Endothelial cell (in vitro differentiated cells): ENCODE measurements at regions not wholly inside any gene's neighbourhood (a gene's known extent, or its start where the extent isn't known, plus 50 kb on each side); places are given as distances from the start of the nearest gene placed in this dataset.

ENCODE experiments used
- DNase-seq: peaks from one replicate; pipeline ENCODE4 v3.0.0; 2021; ENCODE audit warnings: low spot score
- H3K27ac Mint-ChIP-seq: one replicate; pipeline ENCODE4 v1.8.0; 2021; ENCODE audit warnings: mixed read lengths, inconsistent platforms; ENCODE audit not compliant: unreplicated experiment
- H3K27me3 Mint-ChIP-seq: one replicate; pipeline ENCODE4 v1.8.0; 2021; ENCODE audit warnings: mild to moderate bottlenecking, moderate library complexity, mixed read lengths, inconsistent platforms; ENCODE audit not compliant: unreplicated experiment
- H3K36me3 Mint-ChIP-seq: one replicate; pipeline ENCODE4 v1.8.0; 2021; ENCODE audit warnings: mild to moderate bottlenecking, low read depth, mixed read lengths, inconsistent platforms; ENCODE audit not compliant: unreplicated experiment
- H3K4me1 Mint-ChIP-seq: one replicate; pipeline ENCODE4 v1.8.0; 2021; ENCODE audit warnings: mild to moderate bottlenecking, mixed read lengths, inconsistent platforms; ENCODE audit not compliant: unreplicated experiment
- H3K4me3 Mint-ChIP-seq: one replicate; pipeline ENCODE4 v1.8.0; 2021; ENCODE audit warnings: mild to moderate bottlenecking, mixed read lengths, inconsistent platforms; ENCODE audit not compliant: unreplicated experiment
- H3K9me3 Mint-ChIP-seq: one replicate; pipeline ENCODE4 v1.8.0; 2021; ENCODE audit warnings: mixed read lengths, inconsistent platforms; ENCODE audit not compliant: unreplicated experiment
- TF ChIP-seq, protein P1 (sequence below): fragments of 200-600 bp; sonication (generic); IDR thresholded peaks from one replicate; pipeline ENCODE4 v1.5.0; 2021; ENCODE audit warnings: antibody characterized with exemption; ENCODE audit not compliant: unreplicated experiment

DNA sequence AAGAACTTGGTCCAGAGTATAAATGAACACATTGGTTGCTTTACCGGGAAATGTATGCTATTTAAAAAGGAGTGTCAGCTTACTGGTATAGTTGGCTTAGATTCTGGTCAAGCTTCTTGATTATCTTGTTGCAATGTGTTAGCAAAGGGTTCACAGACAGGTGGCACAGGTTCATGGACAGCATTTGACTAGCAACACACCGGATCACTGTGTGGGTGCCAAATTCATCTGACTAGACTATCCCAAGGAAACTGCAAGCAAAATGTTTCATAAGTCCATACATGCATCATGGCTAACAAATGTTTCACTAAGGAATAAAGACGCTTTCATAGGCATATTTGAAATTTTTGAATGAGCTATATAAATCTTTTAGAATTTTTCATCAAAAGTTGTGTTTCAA lies 274.1 kb downstream of the PLK2 start:
- H3K4me1 Mint-ChIP-seq, result peaks cover 26% of the 10 kb centered on the region
- no peak overlapping the region for H3K4me3 Mint-ChIP-seq
- H3K27ac Mint-ChIP-seq, result no peak overlapping the region
- no peaks in the 10 kb centered on the region for H3K9me3 Mint-ChIP-seq
- H3K36me3 Mint-ChIP-seq, result no peaks in the 10 kb centered on the region
- no peaks in the 10 kb centered on the region for H3K27me3 Mint-ChIP-seq
- TF ChIP-seq, protein P1, sequence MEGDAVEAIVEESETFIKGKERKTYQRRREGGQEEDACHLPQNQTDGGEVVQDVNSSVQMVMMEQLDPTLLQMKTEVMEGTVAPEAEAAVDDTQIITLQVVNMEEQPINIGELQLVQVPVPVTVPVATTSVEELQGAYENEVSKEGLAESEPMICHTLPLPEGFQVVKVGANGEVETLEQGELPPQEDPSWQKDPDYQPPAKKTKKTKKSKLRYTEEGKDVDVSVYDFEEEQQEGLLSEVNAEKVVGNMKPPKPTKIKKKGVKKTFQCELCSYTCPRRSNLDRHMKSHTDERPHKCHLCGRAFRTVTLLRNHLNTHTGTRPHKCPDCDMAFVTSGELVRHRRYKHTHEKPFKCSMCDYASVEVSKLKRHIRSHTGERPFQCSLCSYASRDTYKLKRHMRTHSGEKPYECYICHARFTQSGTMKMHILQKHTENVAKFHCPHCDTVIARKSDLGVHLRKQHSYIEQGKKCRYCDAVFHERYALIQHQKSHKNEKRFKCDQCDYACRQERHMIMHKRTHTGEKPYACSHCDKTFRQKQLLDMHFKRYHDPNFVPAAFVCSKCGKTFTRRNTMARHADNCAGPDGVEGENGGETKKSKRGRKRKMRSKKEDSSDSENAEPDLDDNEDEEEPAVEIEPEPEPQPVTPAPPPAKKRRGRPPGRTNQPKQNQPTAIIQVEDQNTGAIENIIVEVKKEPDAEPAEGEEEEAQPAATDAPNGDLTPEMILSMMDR, result no peak
- DNase-seq, result no peak

DNA sequence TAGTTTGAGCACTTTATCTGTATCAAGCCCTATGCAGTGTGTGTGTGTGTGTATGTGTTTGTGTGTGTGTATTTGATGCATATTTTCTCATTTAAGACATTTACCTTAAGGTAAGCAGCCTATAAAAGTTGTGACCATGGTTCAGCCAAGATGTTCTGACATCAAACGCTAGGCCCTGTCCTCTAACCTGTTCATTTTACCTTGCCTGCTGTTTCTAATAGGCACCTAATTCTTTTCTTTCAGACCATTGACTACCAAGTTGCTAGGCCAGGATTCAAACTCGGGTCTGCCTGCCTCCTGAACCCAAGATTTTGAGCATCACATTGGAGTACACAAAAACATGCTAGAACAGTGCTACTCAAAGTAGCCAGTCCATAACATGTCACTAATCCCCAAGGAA lies 274.5 kb downstream of the PLK2 start:
- Mint-ChIP-seq H3K4me3 (no peak overlapping the region), H3K27me3 (no peaks in the 10 kb centered on the region), H3K36me3 (no peaks in the 10 kb centered on the region), H3K4me1 (peaks cover 26% of the 10 kb centered on the region), H3K9me3 (no peaks in the 10 kb centered on the region), H3K27ac (no peak overlapping the region)
- TF ChIP-seq, protein P1, result no peak
- no peak for DNase-seq

DNA sequence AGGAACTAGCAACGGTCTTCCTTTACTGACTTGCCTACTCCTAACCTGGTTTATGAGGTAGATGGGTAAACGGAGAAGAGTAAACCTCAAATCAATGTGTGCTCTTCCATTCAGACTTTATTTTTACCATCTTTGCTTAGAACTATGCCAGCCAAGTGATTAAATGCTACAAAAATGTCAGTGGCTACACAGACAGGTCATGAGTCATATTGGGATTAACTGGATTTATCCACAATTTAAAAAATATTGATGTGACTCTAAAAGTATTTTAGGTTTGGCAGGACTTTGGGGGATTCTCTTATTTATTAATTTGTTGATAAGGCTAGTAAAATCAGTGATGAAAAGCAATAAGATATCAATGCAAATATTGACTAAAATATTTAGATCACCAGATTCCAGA lies 275.0 kb downstream of the PLK2 start:
- no peak for DNase-seq
- Mint-ChIP-seq H3K9me3 (no peaks in the 10 kb centered on the region), H3K27ac (no peak overlapping the region), H3K36me3 (no peaks in the 10 kb centered on the region), H3K4me1 (peaks cover 21% of the 10 kb centered on the region), H3K27me3 (no peaks in the 10 kb centered on the region), H3K4me3 (no peak overlapping the region)
- TF ChIP-seq, protein P1, result no peak

DNA sequence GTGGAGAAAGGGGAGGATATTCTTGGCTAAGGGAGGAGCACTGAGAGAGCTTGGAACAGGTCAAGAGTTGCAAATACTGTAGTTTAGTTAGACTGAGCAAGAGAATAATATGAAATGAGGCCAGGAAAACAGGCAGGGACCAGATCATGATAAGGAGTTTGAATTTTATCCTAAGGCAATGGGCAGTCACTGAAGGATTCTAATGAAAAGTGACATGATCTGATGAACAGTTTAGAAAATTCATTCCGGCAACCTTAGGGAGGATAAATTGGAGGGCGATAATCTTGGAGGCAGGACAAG lies 276.1 kb downstream of the PLK2 start:
- Mint-ChIP-seq H3K9me3 (no peaks in the 10 kb centered on the region), H3K27ac (no peak overlapping the region), H3K4me3 (no peak overlapping the region), H3K4me1 (peaks cover 20% of the 10 kb centered on the region), H3K27me3 (no peaks in the 10 kb centered on the region), H3K36me3 (no peaks in the 10 kb centered on the region)
- TF ChIP-seq, protein P1, result no peak
- DNase-seq, result no peak

DNA sequence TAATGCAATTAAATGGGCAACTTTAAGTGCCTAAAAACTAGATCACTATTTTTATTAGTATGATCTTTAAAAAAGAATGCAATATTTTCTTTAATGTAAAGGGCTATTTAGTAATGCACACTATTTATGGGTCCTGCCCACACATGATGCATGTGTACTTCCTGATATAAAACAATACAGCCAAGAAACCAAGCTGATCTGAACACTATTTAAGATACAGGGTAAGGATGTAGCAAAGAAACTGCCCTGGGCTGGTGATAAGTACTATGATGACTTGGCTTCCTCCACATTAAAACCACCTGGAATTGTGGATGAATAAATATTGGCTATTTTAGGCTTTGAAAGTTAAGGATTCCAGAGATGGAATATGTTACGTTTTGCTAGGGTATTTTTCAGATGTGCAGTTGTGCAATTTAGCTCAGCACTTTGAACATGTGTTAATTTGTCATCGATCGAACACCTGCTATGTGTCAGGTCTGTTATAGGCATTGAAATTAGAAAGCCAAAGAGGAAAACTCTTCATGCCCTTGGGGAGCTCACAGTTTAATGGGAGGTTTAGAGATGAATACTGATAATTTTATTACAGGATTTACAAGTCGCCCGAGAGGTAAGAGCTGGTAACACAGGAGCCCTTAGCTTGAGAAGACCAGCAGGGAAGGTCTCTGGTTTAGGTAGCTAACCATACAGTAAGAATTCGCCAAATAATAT lies 276.7 kb downstream of the PLK2 start:
- Mint-ChIP-seq H3K9me3 (no peaks in the 10 kb centered on the region), H3K4me1 (peaks cover 20% of the 10 kb centered on the region), H3K27ac (no peak overlapping the region), H3K36me3 (no peaks in the 10 kb centered on the region), H3K27me3 (no peaks in the 10 kb centered on the region), H3K4me3 (no peak overlapping the region)
- TF ChIP-seq, protein P1, result no peak
- no peak for DNase-seq
